HL-60 (cell line): ENCODE measurements at regions not wholly inside any gene's neighbourhood (a gene's known extent, or its start where the extent isn't known, plus 50 kb on each side); places are given as distances from the start of the nearest gene placed in this dataset.

Experiments used
- CTCF ChIP-seq: IDR thresholded peaks from one replicate; pipeline ENCODE4 v1.5.1; 2011; ENCODE audit warnings: low read length, control low read depth, inconsistent platforms; ENCODE audit not compliant: insufficient read depth
- GABPA ChIP-seq: IDR thresholded peaks from 2 replicates; pipeline ENCODE4 v1.6.1; 2012; ENCODE audit warnings: low read depth
- POLR2AphosphoS5 ChIP-seq: IDR thresholded peaks from 2 replicates; pipeline ENCODE4 v1.6.1; 2012; ENCODE audit warnings: low read depth
- SPI1 ChIP-seq: IDR thresholded peaks from 2 replicates; pipeline ENCODE4 v1.6.1; 2012; ENCODE audit warnings: low read depth, mild to moderate bottlenecking, borderline replicate concordance

- TF ChIP-seq CTCF (no peak), SPI1 (no peak), POLR2AphosphoS5 (no peak), GABPA (no peak)
These were observed 117.3 kb upstream of the UBE3A start for GRCh38 chr15:25556136-25556535.
